ENCODE measurements at regions not wholly inside any gene's neighbourhood (a gene's known extent, or its start where the extent isn't known, plus 50 kb on each side); places are given as distances from the start of the nearest gene placed in this dataset.
"Not testable (repeated sequence)": the region's sequence is repeated elsewhere in the genome, so short reads cannot be mapped to it uniquely, and the experiment has no call there.

GRCh38 chr6:169859978-169860703 lies 108.7 kb downstream of the ERMARD start:
- DNase-seq (ENCODE audit: low spot score) = no peak

GRCh38 chr6:169859401-169859977 lies 108.1 kb downstream of the ERMARD start:
- no peak for DNase-seq (ENCODE audit: low spot score)

- DNase-seq (ENCODE audit: low spot score) = no peak
Observed at GRCh38 chr6:169858935-169859351, 107.5 kb downstream of the ERMARD start.

GRCh38 chr6:169858293-169858934 lies 107.0 kb downstream of the ERMARD start:
- DNase-seq (ENCODE audit: low spot score) = no peak

GRCh38 chr6:169857343-169858292 lies 106.2 kb downstream of the ERMARD start:
- DNase-seq (ENCODE audit: low spot score) = no peak

GRCh38 chr6:169856442-169857342 lies 105.3 kb downstream of the ERMARD start:
- not testable (repeated sequence) for DNase-seq (ENCODE audit: low spot score)

GRCh38 chr6:169854813-169855212 lies 103.4 kb downstream of the ERMARD start:
- no peak for DNase-seq (ENCODE audit: low spot score)

- DNase-seq (ENCODE audit: low spot score) = no peak
Observed at GRCh38 chr6:169854083-169854725, 102.8 kb downstream of the ERMARD start.

- no peak for DNase-seq (ENCODE audit: low spot score)
Observed at GRCh38 chr6:169853196-169854082, 102.0 kb downstream of the ERMARD start.

- no peak for DNase-seq (ENCODE audit: low spot score)
Observed at GRCh38 chr6:169852504-169853195, 101.2 kb downstream of the ERMARD start.

- DNase-seq (ENCODE audit: low spot score) = no peak
Observed at GRCh38 chr6:169851641-169852503, 100.5 kb downstream of the ERMARD start.

GRCh38 chr6:169850746-169851145 lies 99.3 kb downstream of the ERMARD start:
- no peak for DNase-seq (ENCODE audit: low spot score)

GRCh38 chr6:169850154-169850553 lies 98.7 kb downstream of the ERMARD start:
- no peak for DNase-seq (ENCODE audit: low spot score)

- DNase-seq (ENCODE audit: low spot score) = no peak
Observed at GRCh38 chr6:169849396-169849795, 98.0 kb downstream of the ERMARD start.

GRCh38 chr6:169848946-169849345 lies 97.5 kb downstream of the ERMARD start:
- no peak for DNase-seq (ENCODE audit: low spot score)

GRCh38 chr6:169847901-169848311 lies 96.5 kb downstream of the ERMARD start:
- no peak for DNase-seq (ENCODE audit: low spot score)

GRCh38 chr6:169847141-169847674 lies 95.8 kb downstream of the ERMARD start:
- DNase-seq (ENCODE audit: low spot score) = no peak

Measured in hematopoietic multipotent progenitor cell treated with erythropoietin and hydrocortisone succinate and interleukin-3 and kit ligand, for 17 days (in vitro differentiated cells).